CD14-positive monocyte (primary cell): ENCODE measurements at regions not wholly inside any gene's neighbourhood (a gene's known extent, or its start where the extent isn't known, plus 50 kb on each side); places are given as distances from the start of the nearest gene placed in this dataset.

ENCODE experiments used
- DNase-seq, 3 donors: peaks; one replicate each; pipeline ENCODE4 v3.0.0-alpha.2; 2011 to 2022
- H2AFZ ChIP-seq: 2 replicates; pipeline ENCODE4 v1.6.0; 2012; ENCODE audit warnings: mild to moderate bottlenecking, low read depth, low read length, inconsistent platforms; ENCODE audit not compliant: insufficient read depth, poor library complexity, severe bottlenecking
- H3K27ac ChIP-seq, 2 donors: 1 replicate in 1 of 2; 2 replicates in 1 of 2; pipeline ENCODE4 v1.5.1; 2012 to 2013; ENCODE audit warnings: low read length in 2 of 2, control low read depth in 1 of 2, inconsistent platforms in 1 of 2, low read depth in 1 of 2, mild to moderate bottlenecking in 1 of 2
- H3K27me3 ChIP-seq, 2 donors: one replicate each; pipeline versions ENCODE4 v1.6.0 to v1.6.1; 2011 to 2013; ENCODE audit warnings: low read length in 2 of 2; ENCODE audit not compliant: control insufficient read depth in 2 of 2, insufficient read depth in 2 of 2
- H3K36me3 ChIP-seq, 2 donors: replicated peaks in 1 of 2; 1 replicate in 1 of 2; 2 replicates in 1 of 2; pipeline versions ENCODE4 v1.5.1 to v1.6.1; 2012 to 2013; ENCODE audit warnings: low read length in 2 of 2, control low read depth in 1 of 2, inconsistent platforms in 1 of 2, mild to moderate bottlenecking in 1 of 2; ENCODE audit not compliant: insufficient read depth in 2 of 2, control insufficient read depth in 1 of 2
- H3K4me1 ChIP-seq, 2 donors: 1 replicate in 1 of 2; 2 replicates in 1 of 2; pipeline versions ENCODE4 v1.5.1 to v1.6.1; 2012 to 2013; ENCODE audit warnings: low read length in 2 of 2, control low read depth in 1 of 2, inconsistent platforms in 1 of 2, mild to moderate bottlenecking in 1 of 2, moderate library complexity in 1 of 2; ENCODE audit not compliant: insufficient read depth in 2 of 2, control insufficient read depth in 1 of 2
- H3K4me2 ChIP-seq: replicated peaks from 2 replicates; pipeline ENCODE3; 2012; ENCODE audit warnings: low read length, moderate library complexity, mild to moderate bottlenecking; ENCODE audit not compliant: poor library complexity, severe bottlenecking; ENCODE audit errors: extremely low read depth
- H3K4me3 ChIP-seq, 3 experiments: fragments of 200-600 bp in 1 of 3; sonication (generic) in 1 of 3; replicated peaks in 1 of 3; 1 replicate in 2 of 3; 2 replicates in 1 of 3; pipeline ENCODE4 v1.5.1; 2011 to 2013; ENCODE audit warnings: low read length in 3 of 3, mild to moderate bottlenecking in 3 of 3, control low read depth in 2 of 3, low read depth in 2 of 3, inconsistent platforms in 1 of 3, moderate library complexity in 1 of 3
- H3K79me2 ChIP-seq: 2 replicates; pipeline ENCODE4 v1.6.0; 2012; ENCODE audit warnings: mild to moderate bottlenecking, control low read depth, inconsistent platforms, low read length, moderate library complexity; ENCODE audit not compliant: insufficient read depth
- H3K9ac ChIP-seq: 2 replicates; pipeline ENCODE4 v1.6.0; 2017; ENCODE audit warnings: low read length, mild to moderate bottlenecking; ENCODE audit not compliant: insufficient read depth, poor library complexity, severe bottlenecking
- H3K9me3 ChIP-seq, 2 donors: replicated peaks in 1 of 2; 1 replicate in 1 of 2; 2 replicates in 1 of 2; pipeline versions ENCODE4 v1.5.1 to v1.6.1; 2012 to 2013; ENCODE audit warnings: low read length in 2 of 2, control low read depth in 1 of 2; ENCODE audit not compliant: control insufficient read depth in 1 of 2, insufficient read depth in 1 of 2
- H4K20me1 ChIP-seq: 2 replicates; pipeline ENCODE4 v1.6.0; 2012; ENCODE audit warnings: mild to moderate bottlenecking, low read length, control low read depth, moderate library complexity; ENCODE audit not compliant: insufficient read depth
- H3K27ac Mint-ChIP-seq, 7 donors: one replicate each; pipeline ENCODE4 v1.8.0; 2020; ENCODE audit warnings: mild to moderate bottlenecking in 7 of 7, mixed read lengths in 7 of 7, moderate library complexity in 6 of 7, inconsistent platforms in 2 of 7
- H3K27me3 Mint-ChIP-seq, 3 donors: one replicate each; pipeline ENCODE4 v1.8.0; 2021 to 2022; ENCODE audit warnings: low read depth in 3 of 3, mild to moderate bottlenecking in 3 of 3, mixed read lengths in 3 of 3, moderate library complexity in 3 of 3, inconsistent platforms in 1 of 3
- H3K36me3 Mint-ChIP-seq, 2 donors: one replicate each; pipeline ENCODE4 v1.8.0; 2020; ENCODE audit warnings: mixed read lengths in 2 of 2, inconsistent platforms in 1 of 2, mild to moderate bottlenecking in 1 of 2
- H3K4me1 Mint-ChIP-seq: one replicate; pipeline ENCODE4 v1.8.0; 2020; ENCODE audit warnings: mild to moderate bottlenecking, mixed read lengths
- H3K4me3 Mint-ChIP-seq, 2 donors: one replicate each; pipeline ENCODE4 v1.8.0; 2020; ENCODE audit warnings: mild to moderate bottlenecking in 2 of 2, mixed read lengths in 2 of 2, moderate library complexity in 1 of 2
- H3K9me3 Mint-ChIP-seq, 7 donors: one replicate each; pipeline ENCODE4 v1.8.0; 2020 to 2022; ENCODE audit warnings: mixed read lengths in 7 of 7, mild to moderate bottlenecking in 6 of 7, moderate library complexity in 6 of 7, inconsistent platforms in 2 of 7
- CTCF ChIP-seq: fragments of 200-600 bp; IDR thresholded peaks from one replicate; pipeline ENCODE4 v1.8.0; 2022; ENCODE audit warnings: antibody characterized with exemption, mild to moderate bottlenecking
- WGBS: methylation state at CpG from one replicate; pipeline ENCODE4 v1.1.5; 2013; ENCODE audit warnings: missing lambda C conversion rate; ENCODE audit not compliant: insufficient coverage; 5-methylcytosine and 5-hydroxymethylcytosine counted together
- intact Hi-C, 2 donors: fragments of 100-400 bp; cut with micrococcal nuclease; formaldehyde crosslinking; loops; one replicate each; pipeline versions ENCODE4 v1.15.0 to v1.15.1; 2023

GRCh38 chr5:67350618-67351201, 154.1 kb upstream of the CD180 start:
- intact Hi-C loops = no loop called here
- H3K4me1 Mint-ChIP-seq = peaks cover 19% of the 10 kb centered on the region
- no peak for DNase-seq
- H3K27ac ChIP-seq = no peak overlapping the region
- H2AFZ ChIP-seq = peak overlapping the region; percentile 55
- peaks cover 16 to 23% of the 10 kb centered on the region in 2 donors for H3K4me1 ChIP-seq
- peaks cover 0 to 3% (median 0%) of the 10 kb centered on the region in 7 donors for H3K9me3 Mint-ChIP-seq
- H3K9me3 ChIP-seq = no peaks in the 10 kb centered on the region
- WGBS = 36% methylated on average over 7 of the region's 12 CpGs
- H3K36me3 ChIP-seq = no peaks in the 10 kb centered on the region
- H3K27me3 Mint-ChIP-seq = no peaks in the 10 kb centered on the region
- H3K9ac ChIP-seq = peak overlapping the region; percentile 16
- H3K27ac Mint-ChIP-seq = no peak overlapping the region
- H3K4me2 ChIP-seq = peak overlapping the region; percentile 58
- H3K4me3 ChIP-seq = peak overlapping the region in 2 of 3 experiments; percentile 5 to 52
- no peak for TF ChIP-seq CTCF
- H4K20me1 ChIP-seq = no peaks in the 10 kb centered on the region
- no peaks in the 10 kb centered on the region for H3K36me3 Mint-ChIP-seq
- no peaks in the 10 kb centered on the region for H3K79me2 ChIP-seq
- peak overlapping the region; percentile 70 to 90 for H3K4me3 Mint-ChIP-seq
- no peaks in the 10 kb centered on the region for H3K27me3 ChIP-seq

- Histone ChIP-seq H4K20me1 (no peaks in the 10 kb centered on the region), H3K4me3 (peak overlapping the region in 2 of 3 experiments; percentile 5 to 52), H3K9me3 (peaks cover under 1 to 2% of the 10 kb centered on the region in 2 donors), H3K36me3 (no peaks in the 10 kb centered on the region), H3K4me1 (peaks cover 16 to 23% of the 10 kb centered on the region in 2 donors), H3K27ac (no peak overlapping the region), H3K27me3 (no peaks in the 10 kb centered on the region), H2AFZ (peak overlapping the region; percentile 55), H3K9ac (peak overlapping the region; percentile 16), H3K4me2 (peak overlapping the region; percentile 58), H3K79me2 (no peaks in the 10 kb centered on the region)
- H3K36me3 Mint-ChIP-seq = no peaks in the 10 kb centered on the region
- WGBS = 69% methylated on average over 2 of the region's 5 CpGs
- H3K27me3 Mint-ChIP-seq = no peaks in the 10 kb centered on the region
- no peak for TF ChIP-seq CTCF
- H3K27ac Mint-ChIP-seq = peak overlapping the region in 1 of 7 donors; percentile 55
- H3K9me3 Mint-ChIP-seq = peaks cover 0 to 6% (median under 1%) of the 10 kb centered on the region in 7 donors
- peak in 1 of 3 donors; percentile 2 for DNase-seq
- H3K4me1 Mint-ChIP-seq = peaks cover 19% of the 10 kb centered on the region
- peak overlapping the region; percentile 70 to 90 for H3K4me3 Mint-ChIP-seq
- intact Hi-C loops = no loop called here
These were observed 153.6 kb upstream of the CD180 start for GRCh38 chr5:67350185-67350584.
